NOMO-1 (cell line): ENCODE measurements at regions not wholly inside any gene's neighbourhood (a gene's known extent, or its start where the extent isn't known, plus 50 kb on each side); places are given as distances from the start of the nearest gene placed in this dataset.

Source experiments
- DNase-seq, 2 experiments: peaks; one replicate each; lab custom pipeline; 2025; ENCODE audit not compliant: unreplicated experiment in 2 of 2; lab: John Stamatoyannopoulos, UW

GRCh38 chr3:59549962-59550361, 500.1 kb upstream of the CFAP20DC start:
- no peak for DNase-seq

DNA sequence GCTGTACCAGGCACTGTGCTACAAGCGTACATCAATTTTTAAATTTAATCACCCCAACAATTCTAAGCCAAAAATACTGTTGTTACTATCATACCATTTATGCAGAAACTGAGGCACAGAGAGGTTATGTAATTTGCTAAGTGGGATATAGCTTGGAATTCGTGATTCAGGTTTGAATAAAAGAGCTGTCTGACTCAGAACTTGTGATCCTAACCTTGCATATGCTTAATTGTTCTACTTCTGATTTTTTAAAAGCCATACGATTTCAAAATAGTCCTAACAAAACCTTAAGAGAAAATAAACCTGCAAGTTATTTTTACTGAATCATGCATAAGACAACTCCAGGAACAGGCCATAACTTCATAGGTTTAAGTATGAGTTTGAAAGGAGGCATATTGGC, 498.0 kb upstream of the CFAP20DC start:
- DNase-seq, result no peak

GRCh38 chr3:59546522-59546921, 496.7 kb upstream of the CFAP20DC start:
- no peak for DNase-seq

DNA sequence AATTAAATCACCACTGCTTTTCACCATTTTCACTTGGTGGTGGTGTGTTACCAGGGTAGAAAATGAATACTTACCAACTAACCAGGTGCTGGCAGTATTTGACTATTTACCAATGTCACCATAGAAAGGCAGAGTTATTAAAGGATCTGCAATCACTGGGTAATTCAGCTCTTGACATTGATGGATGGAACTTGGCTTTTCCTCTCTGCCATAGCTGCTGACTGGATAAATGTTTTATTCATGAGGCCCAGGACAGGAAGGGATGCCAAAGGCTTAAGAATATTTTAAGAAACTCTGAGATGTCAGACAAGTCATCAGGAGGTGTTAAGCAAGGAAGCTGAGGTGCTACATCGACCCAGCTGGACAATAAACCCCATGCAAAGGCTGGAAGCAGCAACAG, 495.5 kb upstream of the CFAP20DC start:
- DNase-seq, result no peak

DNA sequence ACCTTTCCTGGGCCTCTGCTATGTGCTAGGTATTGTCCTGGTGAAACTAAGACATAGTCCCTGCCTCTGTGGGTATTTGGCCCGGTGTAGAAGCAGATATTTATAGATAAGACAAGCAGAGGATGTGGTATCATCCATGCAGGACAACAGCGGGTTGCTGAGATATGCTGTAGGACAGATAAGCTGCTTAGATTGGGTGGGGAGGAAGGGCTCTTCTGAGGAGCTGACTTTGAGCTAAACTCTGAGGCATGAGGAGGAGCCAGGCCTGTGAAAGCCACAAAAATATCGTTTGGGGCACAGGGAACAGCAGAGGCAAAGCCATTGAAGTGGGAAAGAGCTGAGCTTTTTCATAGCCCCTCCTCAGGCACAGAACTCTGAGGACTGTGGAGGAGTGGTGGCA, 492.5 kb upstream of the CFAP20DC start:
- no peak for DNase-seq

DNA sequence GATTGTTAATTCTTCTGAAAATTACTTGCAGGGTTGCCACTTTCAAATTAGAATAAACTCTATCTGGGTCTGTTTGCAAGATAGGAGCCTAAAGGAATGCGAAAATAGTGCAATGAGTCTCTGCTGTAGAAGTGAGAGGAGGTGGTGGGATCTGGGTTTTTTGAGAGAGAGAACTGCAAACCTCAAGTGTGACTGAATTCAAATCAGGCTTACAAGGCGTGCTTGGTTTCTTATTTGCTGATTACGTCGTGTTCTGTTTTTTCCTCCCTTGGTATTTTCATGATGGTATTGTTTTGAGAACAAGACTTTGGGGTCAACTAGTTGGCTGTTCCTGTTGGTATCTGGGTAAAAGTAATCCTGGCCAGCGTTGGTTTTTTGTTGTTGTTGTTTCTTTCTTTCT, 490.9 kb upstream of the CFAP20DC start:
- no peak for DNase-seq

- DNase-seq, result no peak
Observed at GRCh38 chr3:59540241-59540640, 490.4 kb upstream of the CFAP20DC start.

- DNase-seq, result no peak
Observed at GRCh38 chr3:59538753-59539432, 489.1 kb upstream of the CFAP20DC start.

GRCh38 chr3:59535791-59536221, 486.0 kb upstream of the CFAP20DC start:
- DNase-seq, result no peak

DNA sequence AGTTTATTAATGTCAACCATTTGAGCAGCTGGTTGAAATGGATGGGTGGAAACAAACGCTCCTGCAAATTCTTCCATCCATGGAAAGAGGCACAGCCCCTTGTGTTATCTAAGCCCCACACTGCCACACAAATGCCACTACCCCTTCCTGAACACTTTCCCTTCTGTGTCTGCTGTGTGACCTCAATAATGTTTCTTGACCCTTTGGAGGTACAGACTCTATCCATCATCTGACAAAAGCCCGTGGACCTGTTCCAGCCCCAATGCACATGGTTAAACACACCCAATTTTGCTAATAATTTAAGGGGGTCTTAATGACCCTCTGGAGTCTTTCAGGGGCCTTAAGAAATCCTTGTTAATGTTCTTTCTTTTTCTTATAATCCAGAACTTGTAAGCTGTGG, 482.2 kb upstream of the CFAP20DC start:
- DNase-seq, result no peak

GRCh38 chr3:59531066-59531745, 481.4 kb upstream of the CFAP20DC start:
- no peak for DNase-seq

GRCh38 chr3:59528251-59528650, 478.4 kb upstream of the CFAP20DC start:
- no peak for DNase-seq

GRCh38 chr3:59527493-59527892, 477.7 kb upstream of the CFAP20DC start:
- no peak for DNase-seq

DNA sequence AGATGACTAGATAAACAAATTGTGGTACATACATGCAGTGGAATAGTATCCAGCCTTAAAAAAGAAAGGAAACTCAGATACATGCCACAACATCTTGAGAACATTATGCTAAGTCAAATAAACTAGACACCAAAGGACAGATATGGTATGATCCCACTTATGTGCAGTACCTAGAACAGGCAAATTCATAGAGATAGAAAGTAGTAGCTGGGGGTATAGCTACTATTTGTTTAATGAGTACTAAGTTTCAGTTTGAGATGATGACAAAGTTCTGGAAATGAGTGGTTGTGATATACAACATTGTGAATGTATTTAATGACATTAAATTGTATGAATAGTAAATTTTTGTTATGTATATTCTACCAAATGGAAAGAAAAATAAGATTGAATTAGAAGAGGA, 477.2 kb upstream of the CFAP20DC start:
- DNase-seq, result no peak

DNA sequence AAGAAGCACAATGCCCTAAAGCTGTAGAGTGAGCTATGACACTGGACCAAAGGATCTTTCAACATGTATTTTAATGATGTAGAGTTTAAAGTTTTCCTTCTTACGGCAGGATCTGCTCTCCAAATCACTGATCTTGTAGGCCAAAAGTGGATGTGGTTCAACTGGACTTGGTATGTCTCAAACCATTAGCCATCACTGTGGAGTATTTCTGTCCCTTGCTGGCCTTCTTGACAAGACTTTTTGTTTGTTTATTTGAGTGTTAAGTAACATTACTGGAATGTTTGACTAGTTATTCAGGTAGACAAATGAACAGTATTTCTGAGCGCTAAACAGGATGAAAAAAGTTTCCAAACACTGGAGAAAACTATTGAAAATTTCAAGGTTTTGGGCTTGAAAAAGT, 472.7 kb upstream of the CFAP20DC start:
- DNase-seq, result no peak

GRCh38 chr3:59519094-59519493, 469.3 kb upstream of the CFAP20DC start:
- no peak for DNase-seq

DNA sequence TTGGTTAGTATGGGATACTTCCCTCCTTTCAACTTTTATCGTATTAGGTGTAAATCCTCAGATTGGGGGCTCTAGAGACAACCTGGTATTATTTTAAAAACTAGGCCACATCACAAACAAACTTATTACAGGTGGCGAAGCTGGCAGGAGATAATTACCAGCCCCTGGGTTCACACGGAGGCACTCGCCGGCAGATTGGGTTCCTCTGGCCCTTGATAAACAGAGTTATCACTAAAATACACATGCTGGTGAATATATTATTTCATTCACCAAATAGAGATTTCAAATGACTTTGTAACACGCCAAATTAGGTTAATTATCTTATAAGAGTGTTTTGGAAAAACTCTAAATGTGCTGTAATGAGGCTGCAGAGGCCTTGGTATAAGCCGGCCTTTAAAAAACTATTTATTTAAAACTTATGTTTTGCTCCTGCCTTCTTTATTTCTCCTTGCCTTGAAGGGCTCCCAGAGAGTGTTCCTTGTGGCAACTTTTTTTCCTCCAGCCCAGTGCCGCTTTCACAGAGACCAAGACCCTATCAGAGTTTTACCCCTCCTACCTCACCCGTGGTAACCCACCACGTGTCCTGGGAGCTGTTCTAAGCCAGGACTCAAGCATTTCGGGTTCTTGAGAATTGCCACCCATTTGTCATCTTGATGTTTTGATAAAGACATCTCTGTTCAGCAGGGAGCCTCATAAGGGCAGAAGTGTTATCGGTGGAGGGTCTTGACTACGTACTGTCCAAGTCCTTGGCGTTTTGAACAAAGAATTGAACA, 468.6 kb upstream of the CFAP20DC start:
- DNase-seq, result no peak

GRCh38 chr3:59517388-59517787, 467.6 kb upstream of the CFAP20DC start:
- DNase-seq, result no peak

DNA sequence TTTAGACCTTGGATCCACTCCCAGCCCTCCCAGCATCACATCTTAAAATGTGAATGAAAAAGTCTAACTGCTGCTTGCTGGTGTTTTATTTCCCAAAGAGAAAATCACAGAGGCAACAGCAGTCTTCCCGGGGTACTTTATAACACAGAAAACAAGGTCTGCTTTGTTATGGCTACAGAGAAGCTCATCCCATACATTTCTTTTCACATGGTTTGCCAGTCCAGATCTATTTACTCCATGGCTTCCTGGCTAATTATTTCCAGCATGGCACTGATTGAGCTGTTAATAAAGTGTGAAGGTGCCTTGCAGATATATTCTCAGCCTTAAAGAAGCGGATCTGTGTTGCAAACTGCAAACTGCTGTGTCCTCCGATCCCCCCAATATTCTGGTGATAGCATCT, 466.1 kb upstream of the CFAP20DC start:
- DNase-seq, result no peak

DNA sequence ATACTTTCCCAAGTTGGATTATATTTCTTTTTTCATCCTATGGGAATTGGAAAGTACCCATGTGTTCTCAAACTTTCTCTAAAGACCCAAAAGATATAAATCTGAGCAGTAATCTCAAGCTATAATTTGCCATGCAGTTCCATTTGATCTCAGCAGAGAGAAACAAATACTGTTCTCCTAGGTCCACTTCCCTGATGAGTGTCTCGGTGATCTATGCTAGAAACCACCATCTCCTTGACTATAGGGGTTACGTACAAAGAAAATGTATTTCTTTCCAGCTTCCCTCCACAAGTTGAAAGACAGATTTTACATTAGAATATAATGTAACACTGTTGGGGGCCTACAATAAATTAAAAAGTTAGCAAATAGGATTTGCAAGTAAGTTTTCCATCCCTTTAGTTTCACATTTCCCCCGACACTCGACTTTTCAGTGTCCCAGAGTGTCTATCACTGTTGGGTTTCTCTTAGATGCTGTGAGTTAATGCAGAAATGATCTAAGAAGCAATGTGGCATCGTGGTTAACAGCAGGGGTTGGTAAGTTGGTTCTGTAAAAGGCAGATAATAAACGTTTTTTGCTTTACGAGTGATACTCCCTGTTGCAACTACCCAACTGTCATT, 465.1 kb upstream of the CFAP20DC start:
- no peak for DNase-seq

GRCh38 chr3:59513570-59513969, 463.7 kb upstream of the CFAP20DC start:
- no peak for DNase-seq
